GM12872 (cell line): ENCODE measurements at regions not wholly inside any gene's neighbourhood (a gene's known extent, or its start where the extent isn't known, plus 50 kb on each side); places are given as distances from the start of the nearest gene placed in this dataset.

Experiments
- CTCF ChIP-seq: IDR thresholded peaks from 3 replicates; pipeline ENCODE4 v1.5.1; 2011; ENCODE audit warnings: low read depth, mild to moderate bottlenecking, low read length, moderate library complexity; ENCODE audit not compliant: insufficient read depth

- TF ChIP-seq CTCF = no peak
Measured at GRCh38 chr20:20795721-20796120, 83.3 kb upstream of the RALGAPA2 start.

GRCh38 chr20:20795119-20795518 lies 82.7 kb upstream of the RALGAPA2 start:
- no peak for TF ChIP-seq CTCF

DNA sequence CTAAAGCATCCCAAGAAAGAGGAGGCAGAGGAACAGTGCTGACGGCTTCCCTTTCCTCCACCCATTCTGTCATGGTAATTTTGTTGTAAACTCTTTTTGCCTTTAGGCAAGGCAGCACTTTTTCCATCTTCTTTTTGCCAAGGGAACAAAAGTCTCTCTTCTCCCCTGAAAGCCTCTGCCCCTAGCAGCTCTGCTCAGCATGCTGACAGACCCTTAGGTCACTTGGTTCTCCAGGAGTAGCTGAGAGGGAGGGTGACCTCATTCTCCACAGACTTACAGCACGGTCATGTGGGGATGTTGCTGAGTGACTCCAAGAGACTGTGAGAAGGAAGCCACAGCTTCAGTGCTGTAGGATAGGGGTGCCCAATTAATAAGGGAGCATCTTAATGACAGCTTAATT lies 81.1 kb upstream of the RALGAPA2 start:
- TF ChIP-seq CTCF = no peak

- no peak for TF ChIP-seq CTCF
Measured at GRCh38 chr20:20791664-20792568, 79.5 kb upstream of the RALGAPA2 start.

GRCh38 chr20:20788308-20788707 lies 75.9 kb upstream of the RALGAPA2 start:
- TF ChIP-seq CTCF = no peak

- TF ChIP-seq CTCF = no peak
Measured at GRCh38 chr20:20786428-20786827, 74.0 kb upstream of the RALGAPA2 start.

DNA sequence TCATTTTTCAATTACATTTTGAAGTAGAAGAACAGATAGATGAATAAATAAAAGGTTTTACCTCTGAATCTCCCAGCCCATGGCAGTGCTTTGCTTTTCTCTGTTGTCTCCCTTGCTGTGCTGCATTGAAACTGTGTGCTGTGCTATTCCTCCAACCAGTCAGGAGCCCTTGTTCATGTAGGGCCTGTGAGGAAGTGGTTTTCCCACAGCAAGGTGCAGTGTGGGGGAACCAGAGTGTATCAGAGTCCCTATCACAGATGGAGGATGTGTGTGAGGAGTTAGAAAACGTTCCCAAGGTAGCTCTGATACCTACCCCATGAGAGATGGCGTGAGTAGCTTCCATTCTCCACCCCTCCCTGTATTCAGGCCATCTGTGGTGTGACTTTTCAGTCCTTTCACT lies 72.8 kb upstream of the RALGAPA2 start:
- no peak for TF ChIP-seq CTCF
